ENCODE measurements at regions not wholly inside any gene's neighbourhood (a gene's known extent, or its start where the extent isn't known, plus 50 kb on each side); places are given as distances from the start of the nearest gene placed in this dataset.

- no peak for TF ChIP-seq CTCF (conservative IDR thresholded peaks at IDR 0.05; ENCODE audit: low read depth, low read length)
- no peak for TF ChIP-seq EZH2 (IDR thresholded peaks at IDR 0.05; ENCODE audit: low read length, unreplicated experiment)
- no peak for TF ChIP-seq EZH2phosphoT487 (IDR thresholded peaks at IDR 0.05; ENCODE audit: borderline replicate concordance, low read length)
These were observed 298.8 kb downstream of the SRBD1 start for GRCh38 chr2:45312275-45312674.
